ENCODE measurements at regions not wholly inside any gene's neighbourhood (a gene's known extent, or its start where the extent isn't known, plus 50 kb on each side); places are given as distances from the start of the nearest gene placed in this dataset.

GRCh38 chr7:46152696-46153095 lies 231.6 kb upstream of the IGFBP3 start:
- DNase-seq (ENCODE audit: low spot score in 2 of 2), result no peak
- FAIRE-seq, result no peak

- DNase-seq (ENCODE audit: low spot score in 2 of 2), result no peak
- no peak for FAIRE-seq
Measured at GRCh38 chr7:46150721-46151120, 229.6 kb upstream of the IGFBP3 start.

GRCh38 chr7:46150202-46150601 lies 229.1 kb upstream of the IGFBP3 start:
- FAIRE-seq (no peak), DNase-seq (ENCODE audit: low spot score in 2 of 2) (no peak)

GRCh38 chr7:46147871-46148270 lies 226.8 kb upstream of the IGFBP3 start:
- DNase-seq (ENCODE audit: low spot score in 2 of 2), result no peak
- FAIRE-seq, result no peak

- DNase-seq (ENCODE audit: low spot score in 2 of 2) (no peak), FAIRE-seq (no peak)
Measured at GRCh38 chr7:46146454-46147255, 225.6 kb upstream of the IGFBP3 start.

- DNase-seq (ENCODE audit: low spot score in 2 of 2) (no peak), FAIRE-seq (no peak)
Measured at GRCh38 chr7:46145412-46145811, 224.3 kb upstream of the IGFBP3 start.

GRCh38 chr7:46143949-46144917 lies 223.2 kb upstream of the IGFBP3 start:
- FAIRE-seq (no peak), DNase-seq (ENCODE audit: low spot score in 2 of 2) (no peak)

- FAIRE-seq, result no peak
- DNase-seq (ENCODE audit: low spot score in 2 of 2), result no peak
Measured at GRCh38 chr7:46143421-46143820, 222.3 kb upstream of the IGFBP3 start.

- FAIRE-seq (no peak), DNase-seq (ENCODE audit: low spot score in 2 of 2) (no peak)
Measured at GRCh38 chr7:46139079-46139478, 218.0 kb upstream of the IGFBP3 start.

GRCh38 chr7:46137725-46138124 lies 216.7 kb upstream of the IGFBP3 start:
- no peak for DNase-seq (ENCODE audit: low spot score in 2 of 2)

GRCh38 chr7:46135557-46135956 lies 214.5 kb upstream of the IGFBP3 start:
- FAIRE-seq, result no peak
- no peak for DNase-seq (ENCODE audit: low spot score in 2 of 2)

More at GRCh38 chr7:46137725-46138124, 216.7 kb upstream of the IGFBP3 start:
- no peak for FAIRE-seq

- DNase-seq (ENCODE audit: low spot score in 2 of 2), result no peak
- no peak for FAIRE-seq
Measured at GRCh38 chr7:46134795-46135194, 213.7 kb upstream of the IGFBP3 start.

- DNase-seq (ENCODE audit: low spot score in 2 of 2), result no peak
- FAIRE-seq, result no peak
Measured at GRCh38 chr7:46134385-46134784, 213.3 kb upstream of the IGFBP3 start.

GRCh38 chr7:46133751-46134150 lies 212.7 kb upstream of the IGFBP3 start:
- DNase-seq (ENCODE audit: low spot score in 2 of 2), result no peak
- no peak for FAIRE-seq

GRCh38 chr7:46133072-46133471 lies 212.0 kb upstream of the IGFBP3 start:
- no peak for DNase-seq (ENCODE audit: low spot score in 2 of 2)
- FAIRE-seq, result no peak

- no peak for FAIRE-seq
- DNase-seq (ENCODE audit: low spot score in 2 of 2), result no peak
Measured at GRCh38 chr7:46131916-46132795, 211.1 kb upstream of the IGFBP3 start.

- no peak for FAIRE-seq
- DNase-seq (ENCODE audit: low spot score in 2 of 2), result no peak
Measured at GRCh38 chr7:46129831-46130230, 208.8 kb upstream of the IGFBP3 start.

GRCh38 chr7:46127814-46128213 lies 206.7 kb upstream of the IGFBP3 start:
- no peak for DNase-seq (ENCODE audit: low spot score in 2 of 2)
- FAIRE-seq, result no peak

- no peak for DNase-seq (ENCODE audit: low spot score in 2 of 2)
Measured at GRCh38 chr7:46126675-46127300, 205.7 kb upstream of the IGFBP3 start.

GRCh38 chr7:46123756-46124343 lies 202.8 kb upstream of the IGFBP3 start:
- DNase-seq (ENCODE audit: low spot score in 2 of 2), result no peak
- no peak for FAIRE-seq

More at GRCh38 chr7:46126675-46127300, 205.7 kb upstream of the IGFBP3 start:
- FAIRE-seq, result no peak

All from frontal cortex (tissue), 3 donors.